NCI-H510A treated with DMSO at 0.1 percent for 48 hours (cell line): ENCODE measurements at regions not wholly inside any gene's neighbourhood (a gene's known extent, or its start where the extent isn't known, plus 50 kb on each side); places are given as distances from the start of the nearest gene placed in this dataset.

ENCODE experiments used
- DNase-seq: peaks from one replicate; lab custom pipeline; 2025; lab: John Stamatoyannopoulos, UW

DNA sequence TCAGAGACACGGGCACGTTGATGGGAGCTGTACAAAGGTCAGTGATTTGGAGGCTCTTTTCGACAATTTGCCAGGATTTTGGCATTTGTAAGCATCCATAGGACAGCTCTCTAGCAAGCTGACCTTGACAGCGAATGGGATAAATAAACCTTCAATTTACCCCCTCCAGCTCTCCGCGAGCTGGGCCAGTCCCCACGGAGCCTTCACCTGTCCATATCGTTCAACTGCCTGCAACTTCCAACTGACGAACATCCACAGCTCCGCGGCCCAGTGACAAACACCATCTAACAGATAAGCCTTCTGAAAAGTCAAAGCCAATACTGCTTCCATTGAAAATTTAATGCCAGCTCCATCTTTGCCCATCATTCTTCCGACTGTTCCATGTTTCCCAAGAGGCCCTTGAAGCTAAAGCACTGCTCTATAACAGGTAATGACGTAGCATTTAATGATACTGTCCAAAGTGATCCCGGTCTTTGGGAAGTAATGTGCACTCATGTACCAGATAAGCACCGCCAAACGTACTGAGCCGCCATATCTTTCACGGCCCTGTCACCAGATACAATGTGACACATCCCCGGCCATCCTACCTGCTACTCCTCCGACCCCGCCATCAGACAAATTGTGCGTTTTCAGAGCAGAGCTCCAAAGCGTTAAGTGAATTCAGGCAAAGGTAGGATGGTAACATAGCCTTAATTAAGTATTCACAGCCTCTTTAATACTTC is 365.3 kb upstream of the ZNF507 start:
- DNase-seq: no peak

DNA sequence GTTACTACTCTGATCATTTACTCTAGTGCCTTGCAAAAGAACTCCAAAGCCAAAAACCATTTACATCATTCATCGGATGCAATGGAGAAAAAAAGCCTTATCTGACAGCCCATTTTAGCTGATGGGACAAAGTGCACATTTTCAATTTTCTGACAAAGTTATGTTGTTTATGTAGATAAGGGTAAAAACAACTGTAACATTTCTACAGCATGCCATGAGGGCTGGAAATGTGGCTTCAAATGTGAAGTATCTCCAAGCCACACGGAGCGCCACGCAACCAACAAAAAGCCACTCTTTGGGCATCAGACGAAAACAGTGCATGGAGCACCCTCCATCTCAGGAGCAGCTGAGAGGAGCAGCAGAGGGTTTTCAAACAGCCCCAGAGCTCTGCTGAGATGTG is 364.6 kb upstream of the ZNF507 start:
- no peak for DNase-seq

DNA sequence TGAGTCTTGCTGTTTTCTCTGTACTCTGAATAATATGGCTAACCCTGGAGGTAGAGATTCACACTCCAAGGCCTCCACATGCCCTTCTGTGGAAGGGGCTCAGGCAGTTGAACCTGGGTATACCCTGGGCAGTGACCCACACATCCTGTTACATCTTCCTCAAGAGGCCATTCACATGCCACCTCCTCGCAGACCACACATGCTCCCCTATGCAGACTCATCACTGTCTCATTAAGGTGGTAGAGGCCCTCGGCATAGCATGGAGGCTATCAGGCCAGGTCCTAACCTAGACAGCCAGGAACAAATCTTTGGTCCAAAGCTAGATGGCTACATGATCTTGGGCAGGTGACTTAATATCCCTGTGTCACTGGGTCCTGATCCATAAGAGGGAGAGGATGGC is 363.9 kb upstream of the ZNF507 start:
- no peak for DNase-seq

DNA sequence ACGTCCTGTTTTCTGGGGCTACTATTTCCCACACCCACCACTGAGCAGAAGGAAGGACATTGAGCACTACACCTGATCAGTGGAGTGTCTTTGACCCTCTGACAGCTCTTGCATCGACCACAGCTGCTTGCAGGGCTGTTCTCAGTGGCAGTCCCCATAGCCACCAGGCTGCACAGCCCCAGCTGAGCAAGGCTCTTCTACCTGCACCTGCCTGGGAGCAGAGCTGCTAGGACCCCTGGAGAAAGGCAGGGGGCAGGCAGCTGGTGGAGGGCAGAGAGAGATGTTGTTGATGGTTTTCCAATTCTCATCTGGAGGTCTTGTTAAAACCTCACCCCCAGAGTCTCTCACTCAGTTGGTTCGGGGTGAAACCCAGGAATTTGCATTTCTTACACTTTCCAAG is 361.8 kb upstream of the ZNF507 start:
- no peak for DNase-seq

DNA sequence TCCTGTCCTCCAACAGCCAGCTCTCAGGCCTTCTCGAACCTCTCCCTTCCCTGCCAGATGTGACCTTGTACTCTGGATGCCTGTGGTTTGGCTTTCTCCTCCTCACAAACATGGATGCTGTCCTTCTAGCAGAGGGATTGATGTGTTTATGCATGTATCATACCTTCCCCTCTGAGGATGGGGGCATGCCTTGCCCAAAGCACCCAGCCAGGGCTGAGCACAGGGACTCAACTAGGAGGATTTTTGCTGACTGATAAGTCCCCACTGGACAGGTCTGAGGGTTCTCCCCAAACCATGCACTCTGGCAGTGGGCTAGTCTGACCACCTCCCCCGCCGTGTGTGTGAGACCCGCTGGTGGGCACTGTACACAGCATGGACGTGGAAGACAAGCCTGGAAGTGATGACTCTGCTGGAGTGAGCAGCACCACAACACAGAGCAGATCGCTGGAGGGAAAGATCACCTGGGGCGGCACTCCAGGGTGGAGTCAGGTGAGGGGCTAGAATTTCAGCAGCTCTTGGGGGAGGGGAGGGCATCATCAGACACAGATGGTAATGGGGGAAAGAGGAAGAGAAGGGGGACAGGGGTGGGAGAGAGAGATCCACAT is 360.3 kb upstream of the ZNF507 start:
- no peak for DNase-seq

DNA sequence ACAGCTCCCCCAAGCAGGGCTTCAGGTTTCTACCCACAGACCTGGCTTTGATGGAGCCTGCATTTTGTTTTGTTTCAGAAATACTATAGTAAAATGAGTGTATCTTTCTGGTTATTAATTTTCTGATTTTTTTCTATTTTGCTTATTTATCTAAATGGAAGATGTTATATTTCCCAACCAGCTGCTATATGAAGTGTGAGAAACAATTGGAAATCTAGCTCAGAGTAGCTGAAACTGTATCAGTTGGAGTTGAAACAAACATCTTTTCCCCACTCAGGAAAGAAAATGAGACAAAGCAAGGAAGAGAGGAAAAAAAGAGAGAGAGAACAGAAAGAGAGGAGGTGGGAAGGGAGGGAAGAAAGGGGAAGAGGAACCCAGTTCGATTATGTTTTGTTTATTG is 358.5 kb upstream of the ZNF507 start:
- no peak for DNase-seq

DNA sequence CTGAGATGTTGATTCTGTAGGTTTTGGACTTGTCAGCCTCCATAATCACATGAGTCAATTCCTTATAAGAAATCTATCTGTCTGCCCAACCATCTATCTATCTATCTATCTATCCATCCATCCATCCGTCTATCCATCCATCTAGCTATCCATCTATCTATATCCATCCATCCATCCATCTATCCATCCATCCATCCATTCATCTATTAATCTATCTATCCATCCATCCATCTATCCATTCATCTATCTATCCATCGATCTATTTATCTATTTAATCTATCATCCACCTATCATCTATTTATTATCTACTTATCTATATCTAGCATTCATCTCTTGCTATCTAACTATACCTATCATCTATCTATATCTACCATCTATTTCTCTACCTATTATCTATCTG is 357.2 kb upstream of the ZNF507 start:
- no peak for DNase-seq

DNA sequence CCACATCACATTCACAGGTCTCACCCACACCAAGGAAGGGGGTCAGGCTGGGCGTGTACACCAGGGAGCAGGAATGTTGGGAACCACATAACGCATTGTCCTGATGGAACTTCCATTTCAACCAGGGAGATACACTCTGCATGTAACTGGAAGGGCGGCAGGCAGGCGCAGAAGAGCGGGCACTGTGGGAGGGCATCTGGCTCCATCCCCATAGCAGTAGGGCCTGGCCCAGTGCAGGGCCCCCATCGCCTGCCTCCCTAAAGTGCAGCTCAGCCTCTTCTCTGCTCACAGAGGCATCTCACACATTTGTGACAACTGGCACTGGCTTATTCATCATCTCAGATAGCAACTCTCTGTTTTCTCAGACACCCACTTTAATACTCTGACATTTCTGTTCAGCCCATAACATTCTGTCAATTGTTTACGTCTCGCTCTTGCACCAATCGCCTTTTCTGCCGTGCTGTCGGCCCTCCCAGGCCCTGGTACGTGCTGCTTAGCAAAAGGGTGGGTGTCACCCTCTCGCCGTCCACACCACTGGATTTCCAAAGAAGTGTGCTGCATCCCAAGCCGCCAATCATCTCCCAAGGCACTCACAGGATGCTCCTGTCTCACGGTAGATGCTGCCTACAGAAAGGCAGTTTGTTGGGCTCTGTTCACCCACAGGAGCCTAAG is 353.3 kb upstream of the ZNF507 start:
- DNase-seq: no peak

DNA sequence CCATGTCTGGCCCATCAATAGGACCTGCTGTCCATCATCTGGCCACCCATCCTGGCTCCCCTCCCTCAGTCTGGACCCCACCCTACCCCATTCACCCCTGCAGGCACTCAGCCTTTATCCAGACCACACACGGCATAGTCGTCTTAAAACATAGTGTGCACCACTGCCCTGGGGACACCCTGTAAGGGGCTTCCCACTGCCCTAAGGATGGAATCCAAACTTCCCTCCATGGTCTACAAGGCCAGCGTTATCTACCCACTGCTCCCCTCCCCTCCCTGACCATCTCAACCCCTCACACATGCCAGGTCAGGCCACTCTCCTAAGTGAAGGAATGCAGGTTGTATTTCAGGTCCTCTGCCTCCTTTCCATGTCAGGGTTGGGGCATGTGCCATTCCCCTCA is 352.7 kb upstream of the ZNF507 start:
- no peak for DNase-seq

DNA sequence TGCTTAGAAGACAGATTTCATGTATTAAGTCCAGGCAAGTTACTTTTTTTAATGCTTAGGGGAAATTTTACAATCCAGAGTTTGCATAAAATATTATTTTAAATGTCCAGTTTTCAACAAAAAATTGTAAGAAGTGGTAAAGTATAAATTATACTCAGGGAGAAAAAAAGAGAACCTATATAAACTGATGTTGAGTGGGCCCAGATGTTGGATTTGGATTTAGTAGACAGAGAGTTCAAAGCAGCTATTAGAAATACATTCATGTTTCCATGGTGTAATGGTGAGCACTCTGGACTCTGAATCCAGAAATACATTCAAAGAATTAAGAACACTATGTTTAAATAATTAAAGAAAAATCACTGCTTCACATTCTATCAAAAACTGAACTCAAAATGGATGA is 349.9 kb upstream of the ZNF507 start:
- DNase-seq: no peak

DNA sequence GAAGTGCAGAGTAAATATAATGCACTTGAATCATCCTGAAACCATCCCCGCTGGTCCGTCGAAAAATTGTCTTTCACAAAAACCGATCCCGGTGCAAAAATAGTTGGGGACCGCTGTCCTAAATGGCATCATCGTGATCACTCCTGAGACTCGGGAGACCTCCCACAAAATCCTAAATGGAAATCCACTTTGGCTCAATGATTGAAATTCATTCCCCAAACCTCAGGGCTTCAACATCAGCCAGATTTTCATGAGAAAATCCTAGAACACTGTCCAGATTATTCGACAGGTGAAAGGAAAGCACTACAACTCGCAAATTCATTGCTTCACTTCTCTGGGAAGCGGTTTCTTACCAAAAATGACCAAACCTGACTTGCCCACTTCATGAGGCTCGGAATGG is 335.3 kb upstream of the ZNF507 start:
- no peak for DNase-seq

DNA sequence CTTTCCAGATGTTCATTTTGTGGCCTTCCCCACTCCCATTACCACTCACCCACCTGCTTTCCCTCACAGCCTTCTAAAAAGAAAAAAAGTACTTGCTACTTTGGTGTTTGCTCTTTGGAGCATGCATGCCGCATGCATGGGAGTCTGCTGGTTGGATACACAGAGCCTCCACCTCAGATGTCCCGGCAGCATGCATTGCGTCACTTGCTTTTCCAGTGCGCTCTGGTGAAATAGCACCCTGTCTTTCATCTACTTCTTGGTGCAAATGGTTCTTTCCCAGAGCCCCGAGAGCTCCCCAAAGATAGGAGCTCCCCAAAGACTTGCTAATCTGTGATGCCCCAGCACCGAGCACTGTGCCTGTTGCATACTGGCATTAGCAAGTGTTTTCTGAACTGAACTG is 333.2 kb upstream of the ZNF507 start:
- DNase-seq: no peak

DNA sequence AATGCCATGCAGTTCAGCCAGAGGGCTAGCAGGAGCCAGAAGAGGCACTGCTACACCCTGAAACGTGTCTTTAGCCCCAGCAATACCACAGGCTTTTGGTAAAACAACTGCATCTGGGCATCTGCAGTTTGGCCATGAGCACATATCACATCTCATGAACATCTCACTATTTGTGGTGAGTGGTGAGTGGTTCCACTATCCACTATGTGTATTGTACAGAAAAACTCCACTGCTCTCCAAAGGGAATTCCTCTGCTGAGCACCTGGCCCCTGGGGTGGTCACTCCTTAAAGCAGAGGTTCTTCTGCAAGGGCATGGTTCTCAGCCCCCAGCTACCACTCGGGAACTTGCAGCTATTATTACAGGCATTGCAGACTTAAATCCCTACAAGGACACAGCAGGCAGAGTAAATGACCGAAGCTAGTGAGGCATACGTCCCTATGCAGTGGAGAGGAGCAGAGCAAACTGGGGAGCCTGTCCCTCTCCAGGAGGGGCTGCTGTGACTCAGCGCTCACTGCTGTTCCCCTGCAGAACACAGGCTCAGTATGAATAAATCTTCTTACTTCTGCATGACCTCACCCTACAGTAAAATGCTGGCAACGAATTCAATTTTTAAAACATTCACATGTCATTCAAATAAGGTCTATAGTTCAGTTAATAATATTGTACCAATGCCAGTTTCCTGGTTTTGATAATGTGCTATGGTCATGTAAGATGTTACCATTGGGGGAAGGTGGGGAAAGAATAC is 332.4 kb upstream of the ZNF507 start:
- no peak for DNase-seq

DNA sequence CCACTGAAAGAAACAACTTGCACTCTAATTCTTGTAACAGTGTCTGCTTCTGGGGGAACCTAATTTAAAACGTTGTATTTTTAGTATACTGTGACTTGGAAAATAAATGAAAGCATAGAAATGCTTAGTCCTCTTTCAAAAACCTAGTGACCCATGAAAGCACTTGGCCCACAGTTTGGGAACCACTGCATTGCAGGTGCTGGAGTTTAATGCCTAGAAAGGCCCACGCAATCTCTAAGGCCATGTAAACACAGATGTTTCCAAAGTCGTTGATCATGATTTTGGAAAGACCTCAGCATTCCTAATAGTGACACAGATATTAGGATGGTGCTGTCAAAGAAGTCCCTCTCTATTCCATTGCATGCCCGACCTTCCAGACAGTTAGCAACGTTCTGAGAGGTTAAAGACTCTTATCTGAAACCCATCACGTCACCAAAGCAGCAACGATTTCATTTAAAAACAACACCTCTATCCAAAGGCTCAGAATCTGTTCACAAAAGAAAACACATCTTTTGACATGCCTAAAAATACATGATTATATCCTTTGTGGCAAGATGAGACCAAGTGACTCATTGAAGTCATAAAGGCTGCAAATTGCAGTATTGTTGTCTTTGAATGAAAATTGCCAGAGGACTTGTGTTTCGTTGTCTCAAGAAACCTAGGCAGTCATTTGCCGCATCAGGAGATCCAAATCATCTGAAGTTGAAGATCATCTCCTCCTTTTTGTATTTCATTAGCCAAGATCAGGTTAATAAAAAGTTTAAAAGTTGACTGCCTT is 328.0 kb upstream of the ZNF507 start:
- DNase-seq: no peak

DNA sequence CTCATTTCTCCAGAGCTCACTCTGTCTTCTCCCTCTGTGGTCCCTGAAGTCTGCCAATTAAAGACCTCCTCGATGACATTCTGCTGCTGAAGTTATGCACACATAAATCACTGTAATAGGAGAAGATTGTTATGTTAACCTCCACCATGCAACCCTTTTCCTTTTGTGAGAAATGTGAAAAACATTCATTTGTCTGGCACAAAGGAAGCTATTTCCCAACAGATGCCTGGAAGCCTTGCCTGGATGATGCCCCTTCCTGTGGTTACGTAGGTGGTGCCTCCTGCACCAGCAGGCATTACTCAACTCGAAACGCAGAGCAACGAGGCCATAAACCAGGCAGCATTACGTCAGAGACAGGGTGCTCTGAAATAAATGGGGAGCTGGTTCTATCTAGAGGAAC is 327.4 kb upstream of the ZNF507 start:
- DNase-seq: no peak

DNA sequence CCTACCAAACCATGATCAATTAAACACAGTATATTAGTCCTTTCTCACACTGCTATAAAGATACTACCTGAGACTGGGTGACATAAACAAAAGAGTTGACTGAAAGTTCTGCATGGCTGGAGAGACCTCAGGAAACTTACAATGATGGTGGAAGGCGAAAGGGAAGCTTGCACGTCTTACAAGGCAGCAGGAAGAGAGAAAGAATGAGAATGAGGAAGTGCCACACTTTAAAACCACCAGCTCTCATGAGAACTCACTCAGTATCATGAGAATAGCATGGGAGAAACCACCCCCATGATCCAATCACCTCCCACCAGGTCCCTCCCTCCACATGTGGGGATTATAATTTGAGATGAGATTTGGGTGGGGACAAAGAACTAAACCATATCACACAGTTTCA is 324.9 kb upstream of the ZNF507 start:
- no peak for DNase-seq

DNA sequence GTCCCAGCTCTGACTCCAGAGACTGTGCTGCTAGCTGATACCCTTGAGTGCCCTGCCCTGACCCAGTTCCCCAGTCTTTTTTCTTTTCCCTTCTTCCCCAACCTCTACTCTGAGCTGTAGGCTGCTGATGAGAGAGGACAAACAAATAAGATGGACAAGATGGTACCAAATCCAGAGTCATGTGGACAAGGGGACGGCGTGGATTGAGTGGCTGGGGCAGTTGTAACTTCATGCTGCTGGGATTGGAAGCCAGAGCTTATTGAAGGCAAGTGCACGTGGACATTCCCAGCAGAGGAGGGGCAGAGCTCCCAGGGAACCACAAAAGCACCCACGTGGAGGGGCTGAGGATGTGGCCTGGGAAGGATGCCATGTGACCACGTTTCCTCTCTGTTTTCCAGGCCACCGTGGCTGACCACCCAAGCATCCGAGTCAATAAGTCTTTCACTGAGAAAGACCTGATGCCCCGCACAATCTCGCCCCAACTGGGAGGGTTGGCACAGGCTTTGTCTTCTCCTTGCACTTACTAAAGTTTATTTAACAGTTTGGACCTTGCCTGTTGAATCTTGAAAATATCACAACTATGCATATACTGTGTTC is 323.3 kb upstream of the ZNF507 start:
- DNase-seq: no peak

DNA sequence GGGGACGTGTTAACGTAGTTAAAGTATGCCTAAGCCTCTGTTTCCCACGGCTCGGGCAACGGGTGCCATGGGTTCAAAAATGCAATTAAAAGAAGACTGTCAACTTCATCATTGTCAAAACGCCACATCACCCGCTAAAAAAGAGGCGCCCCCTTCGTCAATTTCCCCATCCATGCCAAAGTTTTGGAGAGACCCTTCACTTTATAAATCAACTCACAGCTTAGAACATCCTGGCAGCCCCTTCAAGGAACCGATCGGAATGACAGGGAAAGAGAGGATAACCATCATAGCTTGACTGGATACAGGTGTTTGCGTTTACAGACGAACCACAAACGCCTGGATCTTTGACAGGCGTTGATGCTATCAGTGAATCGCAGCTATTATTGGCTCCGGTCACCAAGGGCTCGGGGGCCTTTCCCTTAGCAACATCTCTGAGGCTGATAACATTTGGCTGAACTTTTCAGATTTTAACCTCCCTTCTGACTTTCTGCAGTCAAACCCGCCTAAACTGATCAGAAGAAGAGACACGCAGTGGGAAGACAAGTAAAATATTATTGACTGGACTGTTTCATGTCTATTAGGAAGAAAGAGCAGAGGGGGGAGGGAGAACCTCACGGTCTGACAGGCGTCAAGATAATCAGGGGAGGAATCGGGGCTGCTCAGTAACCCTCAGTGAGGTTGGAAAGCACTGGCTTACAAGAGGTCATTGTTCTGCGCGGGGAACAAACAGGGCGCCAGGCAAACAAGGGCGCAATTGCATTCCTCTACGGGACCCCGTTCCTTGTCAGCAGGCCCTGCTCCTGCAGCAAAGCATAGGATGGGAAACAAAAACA is 322.5 kb upstream of the ZNF507 start:
- DNase-seq: no peak

DNA sequence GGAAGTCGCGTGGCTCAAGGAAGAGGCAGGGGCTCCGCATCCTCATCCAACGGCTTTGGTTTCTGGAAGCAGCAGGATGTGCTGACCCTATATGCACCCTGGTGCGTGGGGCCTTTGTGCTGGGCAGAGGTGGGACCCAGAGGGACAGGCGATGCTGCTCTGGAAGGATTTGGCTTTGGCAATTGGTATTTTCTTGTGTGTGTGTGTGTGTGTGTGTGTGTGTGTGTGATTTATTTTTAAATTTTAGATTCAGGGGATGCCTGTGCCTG is 321.9 kb upstream of the ZNF507 start:
- no peak for DNase-seq

DNA sequence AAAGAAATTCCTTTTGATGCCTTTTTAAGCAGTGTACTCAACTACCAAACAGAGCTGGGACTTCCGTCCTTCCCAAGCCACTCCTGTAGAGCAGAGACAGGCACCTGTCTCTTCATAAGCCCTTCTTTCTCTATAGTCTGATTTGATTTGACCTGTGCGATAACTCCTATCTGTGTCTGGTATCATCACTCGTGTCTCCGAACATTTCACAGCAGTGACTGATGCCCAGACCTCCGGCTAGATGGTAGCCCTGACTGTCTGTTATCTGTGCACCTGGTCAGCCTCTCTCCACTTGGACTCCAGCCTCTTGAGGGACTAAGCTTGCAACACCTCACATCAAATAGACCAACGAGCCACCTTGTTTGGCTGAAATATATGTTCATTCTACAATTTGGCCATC is 316.2 kb upstream of the ZNF507 start:
- no peak for DNase-seq

DNA sequence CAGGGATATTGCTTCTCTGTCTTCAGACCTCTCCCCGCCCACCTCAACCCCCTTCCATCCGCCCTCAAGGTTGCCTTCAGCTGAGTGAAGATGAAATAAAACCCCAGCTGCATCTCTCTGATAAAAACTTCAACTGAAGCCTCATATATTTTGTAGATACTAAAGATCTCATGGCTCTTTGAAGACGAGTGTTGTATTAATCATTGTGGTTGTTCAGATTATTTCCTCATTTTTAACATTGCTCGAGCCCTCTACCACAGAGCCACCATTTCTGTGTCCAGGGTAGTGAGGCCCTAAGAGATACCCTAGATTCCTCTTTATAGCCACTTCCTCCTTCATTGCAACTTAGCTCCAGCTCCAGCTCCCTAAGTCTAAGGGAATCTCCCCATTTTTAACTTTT is 312.8 kb upstream of the ZNF507 start:
- DNase-seq: no peak
